ENCODE measurements at regions not wholly inside any gene's neighbourhood (a gene's known extent, or its start where the extent isn't known, plus 50 kb on each side); places are given as distances from the start of the nearest gene placed in this dataset.
"Not testable (repeated sequence)": the region's sequence is repeated elsewhere in the genome, so short reads cannot be mapped to it uniquely, and the experiment has no call there.

- TF ChIP-seq, protein P1, sequence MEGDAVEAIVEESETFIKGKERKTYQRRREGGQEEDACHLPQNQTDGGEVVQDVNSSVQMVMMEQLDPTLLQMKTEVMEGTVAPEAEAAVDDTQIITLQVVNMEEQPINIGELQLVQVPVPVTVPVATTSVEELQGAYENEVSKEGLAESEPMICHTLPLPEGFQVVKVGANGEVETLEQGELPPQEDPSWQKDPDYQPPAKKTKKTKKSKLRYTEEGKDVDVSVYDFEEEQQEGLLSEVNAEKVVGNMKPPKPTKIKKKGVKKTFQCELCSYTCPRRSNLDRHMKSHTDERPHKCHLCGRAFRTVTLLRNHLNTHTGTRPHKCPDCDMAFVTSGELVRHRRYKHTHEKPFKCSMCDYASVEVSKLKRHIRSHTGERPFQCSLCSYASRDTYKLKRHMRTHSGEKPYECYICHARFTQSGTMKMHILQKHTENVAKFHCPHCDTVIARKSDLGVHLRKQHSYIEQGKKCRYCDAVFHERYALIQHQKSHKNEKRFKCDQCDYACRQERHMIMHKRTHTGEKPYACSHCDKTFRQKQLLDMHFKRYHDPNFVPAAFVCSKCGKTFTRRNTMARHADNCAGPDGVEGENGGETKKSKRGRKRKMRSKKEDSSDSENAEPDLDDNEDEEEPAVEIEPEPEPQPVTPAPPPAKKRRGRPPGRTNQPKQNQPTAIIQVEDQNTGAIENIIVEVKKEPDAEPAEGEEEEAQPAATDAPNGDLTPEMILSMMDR (IDR thresholded peaks at IDR 0.05): no peak
- ATAC-seq (ENCODE audit: low FRiP score) (no peak), DNase-seq (ENCODE audit: low spot score) (no peak)
Measured at GRCh38 chr5:96193946-96194345, 232.3 kb upstream of the ELL2 start.

DNA sequence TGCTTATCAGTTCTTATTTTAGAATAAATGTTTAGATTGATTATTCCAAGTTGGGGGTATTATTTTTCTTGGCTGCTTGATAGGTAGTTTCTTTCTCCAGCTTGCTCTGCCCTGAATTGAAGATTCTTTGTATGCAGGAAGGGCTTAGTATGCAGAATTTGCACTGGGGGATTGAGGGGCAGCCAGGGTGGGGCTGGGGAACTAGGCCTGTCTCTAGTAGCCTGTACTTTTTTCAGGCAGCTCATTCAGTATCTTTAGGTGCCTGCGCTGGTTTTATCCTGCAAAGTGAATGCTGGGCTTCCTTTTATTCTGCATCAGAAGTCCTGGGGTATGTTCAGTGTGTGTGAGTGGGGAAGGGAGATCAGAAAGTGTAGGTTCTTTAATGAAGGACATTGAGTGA, 228.3 kb upstream of the ELL2 start:
- TF ChIP-seq, protein P1 (IDR thresholded peaks at IDR 0.05): no peak
- DNase-seq (ENCODE audit: low spot score) (no peak), ATAC-seq (ENCODE audit: low FRiP score) (no peak)

DNA sequence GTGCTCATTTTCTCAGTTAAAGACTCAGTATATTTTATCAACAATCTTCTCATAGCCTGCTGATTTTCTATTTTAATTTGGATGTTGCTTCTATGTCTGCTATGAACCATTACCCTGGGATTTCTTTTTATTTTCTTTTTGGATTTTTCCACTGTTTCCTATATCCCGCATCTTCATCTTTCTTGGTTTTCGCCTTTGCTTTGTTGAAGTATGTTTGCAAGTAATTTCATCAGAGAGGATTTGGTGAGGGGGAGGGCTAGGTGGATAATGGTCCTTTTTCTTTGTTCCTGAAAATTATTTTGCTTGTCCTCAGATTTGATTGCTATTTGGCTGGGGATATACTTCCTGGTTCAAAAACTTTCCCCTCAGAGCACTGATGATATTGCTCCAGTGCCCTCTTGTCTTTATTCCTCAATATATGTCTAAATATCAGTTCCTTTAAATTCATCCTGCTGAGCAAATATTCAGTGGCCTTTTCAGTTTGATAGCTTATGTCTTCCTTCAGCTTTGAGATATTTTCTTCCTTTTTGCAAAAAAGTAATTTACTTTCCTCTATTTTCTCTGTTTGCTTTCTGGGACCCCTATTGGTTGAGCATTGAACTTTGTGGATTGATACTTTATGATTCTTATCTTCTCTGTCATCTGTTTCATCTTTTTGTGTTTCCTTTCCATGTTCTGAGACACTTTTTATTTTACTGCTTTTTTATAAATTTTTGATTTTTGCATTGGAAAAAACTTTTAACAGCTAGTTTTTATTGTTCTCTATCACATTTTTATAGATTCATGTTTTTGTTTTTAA, 227.6 kb upstream of the ELL2 start:
- TF ChIP-seq, protein P1 (IDR thresholded peaks at IDR 0.05): no peak
- ATAC-seq (ENCODE audit: low FRiP score) (no peak), DNase-seq (ENCODE audit: low spot score) (no peak)

- ATAC-seq (ENCODE audit: low FRiP score): no peak
- TF ChIP-seq, protein P1 (IDR thresholded peaks at IDR 0.05): no peak
- DNase-seq (ENCODE audit: low spot score): no peak
Measured at GRCh38 chr5:96187309-96188027, 225.8 kb upstream of the ELL2 start.

DNA sequence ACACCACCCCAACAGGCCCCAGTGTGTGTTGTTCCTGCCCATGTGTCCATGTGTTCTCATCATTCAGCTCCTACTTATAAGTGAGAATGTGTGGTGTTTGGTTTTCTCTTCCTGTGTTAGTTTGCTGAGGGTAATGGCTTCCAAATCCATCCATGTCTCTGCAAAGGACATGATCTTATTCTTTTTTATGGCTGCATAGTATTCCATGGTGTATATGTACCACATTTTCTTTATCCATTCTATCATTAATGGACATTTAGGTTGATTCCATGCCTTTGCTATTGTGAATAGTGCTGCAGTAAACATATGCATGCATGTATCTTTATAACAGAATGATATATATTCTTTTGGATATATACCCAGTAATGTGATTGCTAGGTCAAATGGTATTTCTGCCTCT, 222.9 kb upstream of the ELL2 start:
- DNase-seq (ENCODE audit: low spot score); ATAC-seq (ENCODE audit: low FRiP score): not testable (repeated sequence)

DNA sequence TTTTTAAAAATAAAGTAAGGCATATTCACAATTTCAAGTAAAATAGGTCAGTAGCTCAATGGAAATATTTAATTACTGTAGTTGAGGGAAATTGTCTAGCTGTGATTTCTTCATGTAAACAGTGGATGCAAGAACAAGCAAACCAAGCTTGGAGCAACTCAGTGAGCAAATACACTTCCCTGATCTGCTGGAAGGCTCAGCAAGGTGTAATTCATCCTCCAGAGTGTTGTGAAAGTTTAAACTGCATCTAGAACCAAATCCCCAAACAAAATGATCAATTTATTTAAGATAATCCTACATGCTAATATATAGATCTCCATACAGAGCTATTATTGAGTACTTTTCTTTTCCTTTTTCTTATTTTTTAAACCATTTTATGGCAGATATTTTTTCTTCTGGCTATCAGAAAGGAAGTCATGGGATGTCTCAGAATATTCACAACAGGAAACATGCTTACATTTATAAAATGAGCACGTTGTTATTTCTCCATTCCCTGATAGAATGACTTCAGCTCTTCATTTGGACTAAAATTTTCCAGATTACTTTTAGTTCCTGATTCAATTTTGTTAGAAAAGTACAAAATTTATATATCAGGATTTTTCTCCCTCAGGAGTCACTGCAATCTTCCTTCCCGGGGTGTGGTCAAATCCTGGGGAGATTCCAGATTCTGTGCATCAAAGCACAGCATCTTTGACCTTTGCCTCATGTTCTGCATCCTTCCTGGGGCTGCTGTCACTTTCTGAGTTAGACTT, 219.2 kb upstream of the ELL2 start:
- no peak for ATAC-seq (ENCODE audit: low FRiP score)
- DNase-seq (ENCODE audit: low spot score): no peak
- TF ChIP-seq, protein P1 (IDR thresholded peaks at IDR 0.05): no peak

- TF ChIP-seq, protein P1 (IDR thresholded peaks at IDR 0.05): no peak
- ATAC-seq (ENCODE audit: low FRiP score) (no peak), DNase-seq (ENCODE audit: low spot score) (no peak)
Measured at GRCh38 chr5:96177303-96177869, 215.7 kb upstream of the ELL2 start.
